Heart right ventricle (tissue), 16 donors: ENCODE measurements at regions not wholly inside any gene's neighbourhood (a gene's known extent, or its start where the extent isn't known, plus 50 kb on each side); places are given as distances from the start of the nearest gene placed in this dataset.

ENCODE experiments used
- ATAC-seq, 8 donors: fragments of 200-7000 bp; cut with Tn5 transposase; one replicate each; pipeline ENCODE4 v1.9.1; 2020; ENCODE audit warnings: mild to moderate bottlenecking in 8 of 8, moderate library complexity in 8 of 8, moderate number of reproducible peaks in 1 of 8
- DNase-seq, 2 donors: peaks; one replicate each; pipeline ENCODE4 v3.0.0-alpha.2; 2020
- H3K27ac ChIP-seq, 10 donors: fragments of 200-600 bp; sonication (generic) in 2 of 10; one replicate each; pipeline versions ENCODE4 v1.5.0 to v1.8.0; 2020 to 2022; ENCODE audit warnings: mild to moderate bottlenecking in 3 of 10
- H3K27me3 ChIP-seq, 7 donors: fragments of 200-600 bp; one replicate each; pipeline ENCODE4 v1.8.0; 2021 to 2022; ENCODE audit warnings: mild to moderate bottlenecking in 2 of 7
- H3K36me3 ChIP-seq, 9 donors: fragments of 200-600 bp; sonication (generic) in 1 of 9; one replicate each; pipeline versions ENCODE4 v1.5.0 to v1.8.0; 2020 to 2022; ENCODE audit warnings: mild to moderate bottlenecking in 2 of 9
- H3K4me1 ChIP-seq, 9 donors: fragments of 200-600 bp; sonication (generic) in 1 of 9; one replicate each; pipeline versions ENCODE4 v1.5.0 to v1.8.0; 2020 to 2022; ENCODE audit warnings: mild to moderate bottlenecking in 4 of 9
- H3K4me3 ChIP-seq, 10 donors: fragments of 200-600 bp; sonication (generic) in 2 of 10; one replicate each; pipeline versions ENCODE4 v1.5.0 to v1.8.0; 2020 to 2022; ENCODE audit warnings: mild to moderate bottlenecking in 7 of 10, moderate library complexity in 2 of 10
- H3K9me3 ChIP-seq, 11 donors: fragments of 200-600 bp in 10 of 11; sonication (generic) in 2 of 11; one replicate each; pipeline versions ENCODE4 v1.5.0 to v1.8.0; 2013 to 2022; ENCODE audit warnings: mild to moderate bottlenecking in 2 of 11, control low read depth in 1 of 11, moderate library complexity in 1 of 11
- CTCF ChIP-seq, 9 donors: fragments of 200-600 bp; sonication (generic) in 2 of 9; IDR thresholded peaks; one replicate each; pipeline versions ENCODE4 v1.5.0 to v1.8.0; 2021 to 2022; ENCODE audit warnings: antibody characterized with exemption in 9 of 9, mild to moderate bottlenecking in 5 of 9, moderate library complexity in 1 of 9
- WGBS, 2 donors: extraction: QIAGEN DNeasy Blood & Tissue Kit; methylation state at CpG; one replicate each; pipeline ENCODE4 v1.1.7; 2013; ENCODE audit warnings: inconsistent platforms in 1 of 2; 5-methylcytosine and 5-hydroxymethylcytosine counted together
- intact Hi-C, 10 donors: fragments of 100-400 bp; cut with DNase I; formaldehyde crosslinking; loops; one replicate each; pipeline versions ENCODE4 v1.11.1 to v1.14.2; 2022
- donor health status: Arrhythmogenic right ventricular cardiomyopathy.
- donor health status: ischemic (EF 13 %, LVEDD 7.1; RV severe dilation, severe dysfunction).
- donor health status: healthy with polysubstance abuse.
- donor health status: DM: no; HTN: yes; CAD: no.
- donor health status: DM: no; HTN: no; CAD: no.
- donor health status: ischemic (EF 25% LVEDD 6.9; RV normal size, moderate dysfunction).
- donor health status: ischemic (EF 25% LVEDD 5.7; RV mildly dilated, moderate dysfunction).
- donor health status: healthy.
- donor health status: DM: yes; HTN: yes; CAD: no.
- donor health status: Ischemic cardiomyopathy.
- donor health status: ischemic (EF 35%, LVEDD 5.7; RV mildly dilated, moderate dysfunction).
- donor health status: nonischemic (EF 11% LVEDD 7.7; RV severe dilation, severe dysfunction).
- donor health status: DM: yes; HTN: yes; CAD: no.
- donor health status: PGD.
- donor health status: ischemic (EF 29% LVEDD 5.4; RV normal size, mild dysfunction).
- donor health status: nonischemic (EF 23%, LVEDD 6.1; RV moderate dilation, normal function).

DNA sequence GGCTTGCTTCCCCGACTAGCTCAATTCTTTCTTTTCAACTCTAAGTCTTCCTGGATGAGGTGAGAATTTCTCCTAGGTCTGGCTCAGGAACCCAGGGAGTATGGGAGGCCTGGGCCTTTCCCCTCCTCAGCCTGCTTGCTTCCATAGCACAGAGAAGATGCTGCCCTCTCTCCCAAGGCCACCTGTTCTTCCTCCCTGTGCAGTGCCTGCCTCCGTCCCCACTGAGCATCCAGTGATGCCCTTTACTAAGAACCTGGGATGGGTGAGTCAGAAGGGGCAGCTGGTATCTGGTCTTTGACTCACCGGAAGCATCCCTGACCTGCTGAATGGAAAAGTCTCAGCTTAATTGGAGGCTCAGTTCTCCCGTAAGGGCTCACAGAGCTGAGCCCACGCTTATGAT lies 607.9 kb downstream of the BUD13 start:
- Histone ChIP-seq H3K27me3 (peaks cover 0 to 27% (median 15%) of the 10 kb centered on the region in 7 donors), H3K36me3 (no peaks in the 10 kb centered on the region), H3K4me3 (no peak overlapping the region), H3K27ac (no peak overlapping the region), H3K4me1 (peaks cover 0 to 16% (median 0%) of the 10 kb centered on the region in 9 donors), H3K9me3 (no peaks in the 10 kb centered on the region)
- no peak for TF ChIP-seq CTCF (IDR thresholded peaks at IDR 0.05)
- DNase-seq, result no peak
- intact Hi-C loops, result no loop called here
- 76 to 88% methylated on average over 5 of the region's 5 CpGs for WGBS, 2 donors
- ATAC-seq, result no peak

DNA sequence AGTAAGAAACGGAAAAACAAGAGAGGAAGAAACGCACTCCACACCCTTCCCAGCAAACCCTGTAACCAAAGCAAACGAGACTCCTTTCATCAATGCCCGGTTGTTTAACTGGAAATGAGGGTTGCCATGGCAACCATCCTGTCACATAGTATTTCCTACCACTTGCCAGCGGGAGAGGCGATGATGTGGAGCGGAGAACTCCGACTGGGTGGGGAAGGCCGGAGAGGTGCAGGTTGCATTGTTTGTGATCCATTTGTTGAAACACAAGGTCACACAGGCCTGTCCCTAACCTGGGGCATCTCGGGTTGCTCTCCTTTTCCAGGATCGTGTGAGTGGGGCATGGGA lies 609.9 kb downstream of the BUD13 start:
- ATAC-seq (peak in 6 of 8 donors; percentile 23 to 85 (median 56)), DNase-seq (peak in 1 of 2 donors; percentile 40)
- no peak overlapping the region for H3K4me3 ChIP-seq
- H3K27me3 ChIP-seq, result peaks cover 0 to 31% (median 15%) of the 10 kb centered on the region in 7 donors
- peak overlapping the region in 1 of 10 donors; percentile 30 for H3K27ac ChIP-seq
- intact Hi-C loops, result no loop called here
- H3K4me1 ChIP-seq, result peaks cover 0 to 16% (median 0%) of the 10 kb centered on the region in 9 donors
- H3K9me3 ChIP-seq, result no peaks in the 10 kb centered on the region
- TF ChIP-seq CTCF (IDR thresholded peaks at IDR 0.05), result no peak
- H3K36me3 ChIP-seq, result no peaks in the 10 kb centered on the region
- WGBS, 2 donors, result 26 to 29% methylated on average over 11 of the region's 11 CpGs

GRCh38 chr11:116162086-116162885 lies 610.5 kb downstream of the BUD13 start:
- ATAC-seq (no peak), DNase-seq (no peak)
- Histone ChIP-seq H3K4me1 (peaks cover 0 to 16% (median 0%) of the 10 kb centered on the region in 9 donors), H3K27me3 (peaks cover 0 to 31% (median 10%) of the 10 kb centered on the region in 7 donors), H3K36me3 (no peaks in the 10 kb centered on the region), H3K27ac (no peak overlapping the region), H3K4me3 (no peak overlapping the region), H3K9me3 (no peaks in the 10 kb centered on the region)
- TF ChIP-seq CTCF (IDR thresholded peaks at IDR 0.05), result no peak
- intact Hi-C loops, result no loop called here
- 50 to 62% methylated on average over 20 of the region's 20 CpGs for whole genome bisulfite sequencing, 2 donors

DNA sequence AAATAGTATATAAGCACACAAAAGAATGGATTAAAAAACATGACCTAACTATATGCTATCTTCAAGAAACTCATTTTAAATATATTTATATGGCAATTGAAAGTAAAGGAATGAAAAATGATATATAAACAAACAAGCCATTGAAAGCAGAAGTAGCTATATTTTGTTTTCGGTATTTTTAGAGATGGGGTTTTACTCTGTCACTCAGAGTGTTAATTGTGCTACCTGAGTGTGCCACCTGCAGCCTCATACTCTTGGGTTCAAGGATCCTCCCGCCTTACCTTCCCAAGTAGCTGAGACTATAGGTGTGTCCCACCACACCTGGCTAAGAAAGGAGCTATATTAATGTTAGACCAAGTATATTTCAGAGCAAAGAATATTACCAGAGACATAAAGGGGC lies 624.1 kb downstream of the BUD13 start:
- Histone ChIP-seq H3K9me3 (peaks cover 0 to 21% (median 5%) of the 10 kb centered on the region in 11 donors), H3K27ac (no peak overlapping the region), H3K27me3 (peaks cover 0 to 12% (median 8%) of the 10 kb centered on the region in 7 donors), H3K4me3 (no peak overlapping the region), H3K4me1 (peaks cover 0 to 6% (median 0%) of the 10 kb centered on the region in 9 donors), H3K36me3 (no peaks in the 10 kb centered on the region)
- whole genome bisulfite sequencing, 2 donors, result 93 to 94% methylated on average over 2 of the region's 2 CpGs
- TF ChIP-seq CTCF (IDR thresholded peaks at IDR 0.05), result no peak
- no peak for ATAC-seq
- no peak for DNase-seq
- intact Hi-C loops, result no loop called here
